GM12891 (cell line): ENCODE measurements at regions not wholly inside any gene's neighbourhood (a gene's known extent, or its start where the extent isn't known, plus 50 kb on each side); places are given as distances from the start of the nearest gene placed in this dataset.

Source experiments
- PAX5 ChIP-seq: IDR thresholded peaks from 2 replicates; pipeline ENCODE4 v1.6.1; 2011; ENCODE audit warnings: low read length, moderate library complexity, mild to moderate bottlenecking; ENCODE audit not compliant: insufficient read depth, severe bottlenecking
- POLR2A ChIP-seq: IDR thresholded peaks from 2 replicates; pipeline ENCODE4 v1.6.1; 2011; ENCODE audit warnings: low read depth, low read length, control low read depth
- POLR2AphosphoS5 ChIP-seq: IDR thresholded peaks from 2 replicates; pipeline ENCODE4 v1.6.1; 2011; ENCODE audit warnings: low read depth, low read length, control low read depth
- POU2F2 ChIP-seq: IDR thresholded peaks from 2 replicates; pipeline ENCODE4 v1.6.1; 2011; ENCODE audit warnings: low read depth, mild to moderate bottlenecking, control low read depth, low read length, moderate library complexity
- SPI1 ChIP-seq: IDR thresholded peaks from 2 replicates; pipeline ENCODE4 v1.6.1; 2011; ENCODE audit warnings: low read depth, low read length, control low read depth
- TAF1 ChIP-seq: IDR thresholded peaks from 2 replicates; pipeline ENCODE4 v1.6.1; 2011; ENCODE audit warnings: low read depth, low read length, control low read depth

GRCh38 chr1:37372711-37373110 is 101.7 kb upstream of the ZC3H12A start:
- no peak for TF ChIP-seq POLR2AphosphoS5
- TF ChIP-seq POLR2A = no peak
- TF ChIP-seq TAF1 = no peak
- TF ChIP-seq POU2F2 = no peak
- TF ChIP-seq PAX5 = no peak
- no peak for TF ChIP-seq SPI1
